ENCODE measurements at regions not wholly inside any gene's neighbourhood (a gene's known extent, or its start where the extent isn't known, plus 50 kb on each side); places are given as distances from the start of the nearest gene placed in this dataset.
A peak's percentile ranks its signal among the peaks of the same experiment; 100 is the strongest.

DNA sequence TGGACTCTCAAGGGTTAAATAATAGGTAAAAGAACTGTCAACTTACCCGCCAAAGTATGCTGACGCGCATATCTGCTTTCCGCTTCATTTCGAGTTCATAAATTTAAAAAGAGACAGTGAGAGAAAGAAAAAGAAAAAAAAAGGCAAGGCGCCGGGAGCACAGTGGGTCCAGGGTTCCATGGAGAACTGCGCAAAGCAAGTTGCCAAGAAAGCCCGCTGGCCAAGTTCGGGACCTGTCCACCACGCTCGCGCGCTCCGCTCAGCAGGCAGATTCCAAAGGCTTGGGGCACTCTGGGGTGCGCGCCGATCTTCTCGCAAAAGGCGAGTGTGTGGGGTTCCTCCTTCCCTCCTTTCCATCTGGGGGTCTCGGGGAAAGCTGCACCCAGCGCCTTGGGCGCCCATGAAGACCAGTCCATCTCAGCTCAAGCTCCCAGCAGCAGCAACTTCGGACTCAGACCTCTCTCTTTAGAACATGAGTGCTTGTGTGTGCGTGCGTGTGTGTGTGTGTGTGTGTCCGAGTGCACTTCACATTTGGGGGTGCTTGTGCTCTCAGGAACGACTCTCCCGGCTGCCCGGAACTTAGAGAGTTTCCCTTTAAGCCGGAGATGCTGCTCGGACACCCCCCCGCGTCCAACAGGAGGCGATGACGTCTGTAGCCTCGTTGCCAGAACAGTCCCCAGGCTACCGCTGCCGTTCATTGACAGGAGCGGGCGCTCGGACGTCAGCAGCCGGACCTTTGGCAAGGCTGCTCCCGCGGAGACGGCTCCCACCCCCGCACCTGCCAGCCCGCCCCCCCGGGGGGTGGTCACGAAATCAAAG, 180.0 kb downstream of the TBXT start:
- no peak for TF ChIP-seq EMX1 (CRISPR knock-in tag; IDR thresholded peaks at IDR 0.05)
- TF ChIP-seq, protein P1, sequence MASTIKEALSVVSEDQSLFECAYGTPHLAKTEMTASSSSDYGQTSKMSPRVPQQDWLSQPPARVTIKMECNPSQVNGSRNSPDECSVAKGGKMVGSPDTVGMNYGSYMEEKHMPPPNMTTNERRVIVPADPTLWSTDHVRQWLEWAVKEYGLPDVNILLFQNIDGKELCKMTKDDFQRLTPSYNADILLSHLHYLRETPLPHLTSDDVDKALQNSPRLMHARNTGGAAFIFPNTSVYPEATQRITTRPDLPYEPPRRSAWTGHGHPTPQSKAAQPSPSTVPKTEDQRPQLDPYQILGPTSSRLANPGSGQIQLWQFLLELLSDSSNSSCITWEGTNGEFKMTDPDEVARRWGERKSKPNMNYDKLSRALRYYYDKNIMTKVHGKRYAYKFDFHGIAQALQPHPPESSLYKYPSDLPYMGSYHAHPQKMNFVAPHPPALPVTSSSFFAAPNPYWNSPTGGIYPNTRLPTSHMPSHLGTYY (CRISPR knock-in tag; IDR thresholded peaks at IDR 0.05), result no peak
- TF ChIP-seq, protein P2, sequence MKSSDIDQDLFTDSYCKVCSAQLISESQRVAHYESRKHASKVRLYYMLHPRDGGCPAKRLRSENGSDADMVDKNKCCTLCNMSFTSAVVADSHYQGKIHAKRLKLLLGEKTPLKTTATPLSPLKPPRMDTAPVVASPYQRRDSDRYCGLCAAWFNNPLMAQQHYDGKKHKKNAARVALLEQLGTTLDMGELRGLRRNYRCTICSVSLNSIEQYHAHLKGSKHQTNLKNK (CRISPR knock-in tag; IDR thresholded peaks at IDR 0.05), result no peak
- TF ChIP-seq HMGA2 (CRISPR knock-in tag; IDR thresholded peaks at IDR 0.05), result no peak
- TF ChIP-seq NFYB (CRISPR knock-in tag; conservative IDR thresholded peaks at IDR 0.05; ENCODE audit: low read depth), result no peak
- TF ChIP-seq, protein P3, sequence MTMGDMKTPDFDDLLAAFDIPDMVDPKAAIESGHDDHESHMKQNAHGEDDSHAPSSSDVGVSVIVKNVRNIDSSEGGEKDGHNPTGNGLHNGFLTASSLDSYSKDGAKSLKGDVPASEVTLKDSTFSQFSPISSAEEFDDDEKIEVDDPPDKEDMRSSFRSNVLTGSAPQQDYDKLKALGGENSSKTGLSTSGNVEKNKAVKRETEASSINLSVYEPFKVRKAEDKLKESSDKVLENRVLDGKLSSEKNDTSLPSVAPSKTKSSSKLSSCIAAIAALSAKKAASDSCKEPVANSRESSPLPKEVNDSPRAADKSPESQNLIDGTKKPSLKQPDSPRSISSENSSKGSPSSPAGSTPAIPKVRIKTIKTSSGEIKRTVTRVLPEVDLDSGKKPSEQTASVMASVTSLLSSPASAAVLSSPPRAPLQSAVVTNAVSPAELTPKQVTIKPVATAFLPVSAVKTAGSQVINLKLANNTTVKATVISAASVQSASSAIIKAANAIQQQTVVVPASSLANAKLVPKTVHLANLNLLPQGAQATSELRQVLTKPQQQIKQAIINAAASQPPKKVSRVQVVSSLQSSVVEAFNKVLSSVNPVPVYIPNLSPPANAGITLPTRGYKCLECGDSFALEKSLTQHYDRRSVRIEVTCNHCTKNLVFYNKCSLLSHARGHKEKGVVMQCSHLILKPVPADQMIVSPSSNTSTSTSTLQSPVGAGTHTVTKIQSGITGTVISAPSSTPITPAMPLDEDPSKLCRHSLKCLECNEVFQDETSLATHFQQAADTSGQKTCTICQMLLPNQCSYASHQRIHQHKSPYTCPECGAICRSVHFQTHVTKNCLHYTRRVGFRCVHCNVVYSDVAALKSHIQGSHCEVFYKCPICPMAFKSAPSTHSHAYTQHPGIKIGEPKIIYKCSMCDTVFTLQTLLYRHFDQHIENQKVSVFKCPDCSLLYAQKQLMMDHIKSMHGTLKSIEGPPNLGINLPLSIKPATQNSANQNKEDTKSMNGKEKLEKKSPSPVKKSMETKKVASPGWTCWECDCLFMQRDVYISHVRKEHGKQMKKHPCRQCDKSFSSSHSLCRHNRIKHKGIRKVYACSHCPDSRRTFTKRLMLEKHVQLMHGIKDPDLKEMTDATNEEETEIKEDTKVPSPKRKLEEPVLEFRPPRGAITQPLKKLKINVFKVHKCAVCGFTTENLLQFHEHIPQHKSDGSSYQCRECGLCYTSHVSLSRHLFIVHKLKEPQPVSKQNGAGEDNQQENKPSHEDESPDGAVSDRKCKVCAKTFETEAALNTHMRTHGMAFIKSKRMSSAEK (CRISPR knock-in tag; IDR thresholded peaks at IDR 0.05; ENCODE audit: borderline replicate concordance), result no peak
- no peak for TF ChIP-seq ZBTB21 (CRISPR knock-in tag; IDR thresholded peaks at IDR 0.05; ENCODE audit: borderline replicate concordance)
- Mint-ChIP-seq H3K4me3 (peak overlapping the region; percentile 76), H3K27me3 (ENCODE audit: low read depth) (peaks cover 99% of the 10 kb centered on the region), H3K9me3 (no peaks in the 10 kb centered on the region), H3K27ac (no peak overlapping the region), H3K36me3 (no peaks in the 10 kb centered on the region), H3K4me1 (peaks cover 24% of the 10 kb centered on the region)
- DNase-seq (ENCODE audit: low spot score) (peak; percentile 63), ATAC-seq (peak; percentile 58)
- ChIA-PET CTCF (interaction anchor here (2.4 to 2.9 kb wide), 2 partner anchors 97 to 110 kb away, joined by 7 to 11 read pairs; no protein-coding TSS in a partner anchor), POLR2A (no interaction called here)

DNA sequence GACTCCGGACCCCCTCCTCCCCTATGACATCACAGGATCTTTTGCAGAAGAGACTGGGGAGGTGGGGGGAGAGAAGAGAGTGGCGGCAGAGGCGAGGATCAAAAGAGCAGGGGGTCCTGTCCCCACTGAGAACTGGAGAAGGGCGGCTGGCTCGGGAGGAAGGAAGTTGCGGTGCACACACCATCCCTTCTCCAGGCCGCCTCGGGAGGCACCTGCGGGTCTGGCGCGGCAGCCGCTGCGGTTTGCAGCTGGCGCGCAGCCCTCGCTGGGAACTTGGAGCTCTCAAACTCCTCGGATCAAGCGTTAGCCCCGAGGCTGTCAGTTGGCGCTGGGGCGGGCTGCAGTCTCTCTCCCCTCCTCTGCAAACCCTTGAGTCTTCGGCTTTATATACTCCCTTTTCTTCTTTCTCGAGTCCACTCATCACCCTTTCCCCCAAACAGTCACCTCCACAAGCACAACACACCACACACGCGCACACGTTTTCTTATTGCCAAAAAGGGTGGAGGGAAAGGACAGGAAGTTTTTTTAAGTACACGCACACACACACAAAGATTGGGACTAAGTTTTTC, 180.7 kb downstream of the TBXT start:
- peaks cover 24% of the 10 kb centered on the region for H3K4me1 Mint-ChIP-seq
- H3K36me3 Mint-ChIP-seq, result no peaks in the 10 kb centered on the region
- CTCF ChIA-PET, result interaction anchor here (0.5 to 2.9 kb wide), 4 partner anchors 90 to 111 kb away, joined by 3 to 11 read pairs (median 6); no protein-coding TSS in a partner anchor
- H3K27me3 Mint-ChIP-seq (ENCODE audit: low read depth), result peaks cover 98% of the 10 kb centered on the region
- H3K27ac Mint-ChIP-seq, result no peak overlapping the region
- ATAC-seq (peak; percentile 21), DNase-seq (ENCODE audit: low spot score) (peak; percentile 57)
- no peaks in the 10 kb centered on the region for H3K9me3 Mint-ChIP-seq
- POLR2A ChIA-PET, result no interaction called here
- TF ChIP-seq, protein P4, sequence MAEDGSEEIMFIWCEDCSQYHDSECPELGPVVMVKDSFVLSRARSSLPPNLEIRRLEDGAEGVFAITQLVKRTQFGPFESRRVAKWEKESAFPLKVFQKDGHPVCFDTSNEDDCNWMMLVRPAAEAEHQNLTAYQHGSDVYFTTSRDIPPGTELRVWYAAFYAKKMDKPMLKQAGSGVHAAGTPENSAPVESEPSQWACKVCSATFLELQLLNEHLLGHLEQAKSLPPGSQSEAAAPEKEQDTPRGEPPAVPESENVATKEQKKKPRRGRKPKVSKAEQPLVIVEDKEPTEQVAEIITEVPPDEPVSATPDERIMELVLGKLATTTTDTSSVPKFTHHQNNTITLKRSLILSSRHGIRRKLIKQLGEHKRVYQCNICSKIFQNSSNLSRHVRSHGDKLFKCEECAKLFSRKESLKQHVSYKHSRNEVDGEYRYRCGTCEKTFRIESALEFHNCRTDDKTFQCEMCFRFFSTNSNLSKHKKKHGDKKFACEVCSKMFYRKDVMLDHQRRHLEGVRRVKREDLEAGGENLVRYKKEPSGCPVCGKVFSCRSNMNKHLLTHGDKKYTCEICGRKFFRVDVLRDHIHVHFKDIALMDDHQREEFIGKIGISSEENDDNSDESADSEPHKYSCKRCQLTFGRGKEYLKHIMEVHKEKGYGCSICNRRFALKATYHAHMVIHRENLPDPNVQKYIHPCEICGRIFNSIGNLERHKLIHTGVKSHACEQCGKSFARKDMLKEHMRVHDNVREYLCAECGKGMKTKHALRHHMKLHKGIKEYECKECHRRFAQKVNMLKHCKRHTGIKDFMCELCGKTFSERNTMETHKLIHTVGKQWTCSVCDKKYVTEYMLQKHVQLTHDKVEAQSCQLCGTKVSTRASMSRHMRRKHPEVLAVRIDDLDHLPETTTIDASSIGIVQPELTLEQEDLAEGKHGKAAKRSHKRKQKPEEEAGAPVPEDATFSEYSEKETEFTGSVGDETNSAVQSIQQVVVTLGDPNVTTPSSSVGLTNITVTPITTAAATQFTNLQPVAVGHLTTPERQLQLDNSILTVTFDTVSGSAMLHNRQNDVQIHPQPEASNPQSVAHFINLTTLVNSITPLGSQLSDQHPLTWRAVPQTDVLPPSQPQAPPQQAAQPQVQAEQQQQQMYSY (CRISPR knock-in tag; IDR thresholded peaks at IDR 0.05), result no peak
- H3K4me3 Mint-ChIP-seq, result peak overlapping the region; percentile 76

DNA sequence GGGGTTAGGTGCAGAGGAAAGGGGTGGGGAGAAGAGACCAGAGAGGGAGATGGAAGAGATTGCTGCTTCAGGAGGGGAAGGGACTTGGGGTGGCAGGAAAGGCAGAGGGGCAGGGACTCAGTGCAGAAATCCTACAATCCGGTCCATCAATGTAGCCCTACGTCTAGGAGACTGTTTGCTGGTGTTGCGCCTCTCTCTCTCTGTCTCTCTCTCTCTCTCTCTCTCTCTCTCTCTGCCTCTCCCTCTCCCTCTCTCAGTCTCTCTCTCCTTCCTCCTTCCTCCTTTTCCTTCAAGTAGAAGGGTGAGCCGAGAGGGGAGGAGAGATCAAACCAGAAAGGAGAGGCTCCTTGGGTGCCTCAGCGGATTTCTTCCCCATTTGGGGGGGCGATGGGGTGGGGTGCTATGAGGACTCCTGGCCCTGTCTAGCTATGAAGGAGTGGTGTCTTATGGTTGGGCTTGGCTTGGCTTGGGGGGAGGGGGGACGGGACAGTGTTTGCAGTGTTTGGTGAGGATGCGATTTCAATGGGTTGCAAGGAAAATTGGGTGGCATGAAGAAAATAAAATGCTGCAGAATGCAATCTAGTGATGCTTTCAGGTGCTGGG, 181.2 kb downstream of the TBXT start:
- Mint-ChIP-seq H3K36me3 (no peaks in the 10 kb centered on the region), H3K4me3 (peak overlapping the region; percentile 76), H3K27me3 (ENCODE audit: low read depth) (peaks cover 98% of the 10 kb centered on the region), H3K9me3 (no peaks in the 10 kb centered on the region), H3K4me1 (peaks cover 30% of the 10 kb centered on the region), H3K27ac (no peak overlapping the region)
- POLR2A ChIA-PET, result no interaction called here
- CTCF ChIA-PET, result interaction anchor here (0.5 to 2.9 kb wide), 6 partner anchors 22 to 117 kb away, joined by 3 to 11 read pairs (median 4); no protein-coding TSS in a partner anchor
- ATAC-seq (peak; percentile 3; the same call in 1 of the 2 replicates), DNase-seq (ENCODE audit: low spot score) (no peak)
- TF ChIP-seq, protein P4 (CRISPR knock-in tag; IDR thresholded peaks at IDR 0.05), result 0 out of 2 replicates have a peak, but pooled peaks have one; percentile 7
- no peak for TF ChIP-seq RELA (CRISPR knock-in tag; IDR thresholded peaks at IDR 0.05; ENCODE audit: borderline replicate concordance)
